Subcutaneous abdominal adipose tissue (tissue), 5 donors: ENCODE measurements at regions not wholly inside any gene's neighbourhood (a gene's known extent, or its start where the extent isn't known, plus 50 kb on each side); places are given as distances from the start of the nearest gene placed in this dataset.

Experiments
- H3K27ac ChIP-seq: one replicate; pipeline ENCODE4 v1.7.0; 2013; ENCODE audit warnings: low read depth, mild to moderate bottlenecking, inconsistent platforms, low read length, moderate library complexity
- H3K27me3 ChIP-seq, 5 donors: one replicate each; pipeline ENCODE4 v1.7.0; 2013; ENCODE audit warnings: low read length in 5 of 5, inconsistent platforms in 1 of 5; ENCODE audit not compliant: control insufficient read depth in 5 of 5, insufficient read depth in 4 of 5
- H3K36me3 ChIP-seq, 5 donors: one replicate each; pipeline ENCODE4 v1.7.0; 2013; ENCODE audit warnings: low read length in 5 of 5; ENCODE audit not compliant: control insufficient read depth in 5 of 5, insufficient read depth in 5 of 5
- H3K4me1 ChIP-seq, 5 donors: one replicate each; pipeline ENCODE4 v1.7.0; 2013; ENCODE audit warnings: low read length in 5 of 5, mild to moderate bottlenecking in 3 of 5, moderate library complexity in 1 of 5; ENCODE audit not compliant: control insufficient read depth in 5 of 5, insufficient read depth in 5 of 5
- H3K4me3 ChIP-seq, 5 donors: one replicate each; pipeline ENCODE4 v1.7.0; 2013; ENCODE audit warnings: low read length in 5 of 5, low read depth in 1 of 5
- H3K9ac ChIP-seq, 5 donors: one replicate each; pipeline ENCODE4 v1.7.0; 2013; ENCODE audit warnings: low read length in 5 of 5, mild to moderate bottlenecking in 4 of 5, moderate library complexity in 3 of 5
- H3K9me3 ChIP-seq, 5 donors: one replicate each; pipeline ENCODE4 v1.7.0; 2013; ENCODE audit warnings: low read length in 5 of 5; ENCODE audit not compliant: control insufficient read depth in 5 of 5
- donor health status: healthy.
- donor health status: healthy.
- donor health status: healthy.
- donor health status: healthy.
- donor health status: healthy.

DNA sequence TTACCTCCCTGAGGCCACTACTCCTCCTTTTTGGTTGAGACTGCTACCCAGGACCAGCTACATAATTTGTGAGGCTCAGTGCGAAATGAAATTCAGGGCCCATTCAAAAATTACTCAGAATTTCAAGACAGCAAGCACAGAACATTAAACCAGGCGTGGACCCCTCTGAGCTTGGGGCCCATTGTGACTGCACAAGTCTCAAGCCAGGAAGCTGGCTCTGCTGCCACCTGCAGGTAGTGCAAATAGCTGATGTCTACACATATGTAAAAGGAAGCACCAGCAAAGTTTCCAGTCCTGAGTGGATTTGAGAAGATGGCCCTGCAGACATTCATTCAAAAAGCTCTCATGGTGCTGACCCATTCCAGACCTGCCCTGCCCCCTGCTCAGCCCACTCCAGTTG, 213.4 kb upstream of the LNX1 start:
- Histone ChIP-seq H3K4me1 (no peaks in the 10 kb centered on the region), H3K9me3 (no peaks in the 10 kb centered on the region), H3K9ac (no peak overlapping the region), H3K27ac (no peak overlapping the region), H3K4me3 (no peak overlapping the region), H3K27me3 (no peaks in the 10 kb centered on the region), H3K36me3 (no peaks in the 10 kb centered on the region)

DNA sequence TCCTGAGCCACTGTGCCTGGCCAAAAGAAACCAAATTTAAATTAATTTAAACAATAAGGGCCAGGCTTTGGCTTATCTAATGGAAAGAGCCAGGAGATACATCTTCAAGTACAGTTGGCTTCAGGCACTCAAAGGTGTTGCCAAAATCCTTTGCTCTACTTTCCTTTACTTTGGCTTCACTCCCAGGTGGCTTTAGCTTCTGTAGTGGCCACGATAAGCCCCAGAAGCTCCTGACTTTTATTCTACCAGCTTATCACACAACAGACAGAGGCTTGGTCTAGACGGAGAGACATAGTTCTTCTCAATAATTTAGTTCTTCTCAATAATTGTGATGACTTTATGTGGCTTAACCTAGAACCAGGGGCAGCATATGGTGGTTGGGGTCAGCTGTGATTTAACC, 211.2 kb upstream of the LNX1 start:
- no peaks in the 10 kb centered on the region for H3K9me3 ChIP-seq
- no peak overlapping the region for H3K27ac ChIP-seq
- H3K27me3 ChIP-seq, result no peaks in the 10 kb centered on the region
- no peaks in the 10 kb centered on the region for H3K4me1 ChIP-seq
- H3K4me3 ChIP-seq, result no peak overlapping the region
- no peak overlapping the region for H3K9ac ChIP-seq
- no peaks in the 10 kb centered on the region for H3K36me3 ChIP-seq

DNA sequence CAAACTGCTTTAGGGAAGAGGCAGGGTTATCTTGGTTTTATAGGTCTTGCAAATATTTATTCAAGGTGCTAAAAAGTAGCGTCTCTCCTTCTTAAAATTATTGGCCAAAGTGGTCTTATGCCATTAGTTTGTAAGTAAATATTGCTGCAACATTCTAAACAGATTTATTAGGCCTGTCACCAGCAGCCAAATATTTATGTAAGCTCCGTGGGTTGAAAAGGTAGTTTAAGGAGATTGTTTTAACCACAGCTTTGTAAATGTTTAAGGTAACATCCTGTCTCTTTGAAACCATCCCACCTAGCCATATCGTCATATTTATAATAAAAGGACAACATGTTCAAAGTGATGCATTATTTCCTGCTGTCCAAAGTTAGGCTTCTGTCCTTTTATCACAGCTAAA, 210.1 kb upstream of the LNX1 start:
- Histone ChIP-seq H3K36me3 (no peaks in the 10 kb centered on the region), H3K4me1 (no peaks in the 10 kb centered on the region), H3K9ac (no peak overlapping the region), H3K27ac (no peak overlapping the region), H3K4me3 (no peak overlapping the region), H3K9me3 (no peaks in the 10 kb centered on the region), H3K27me3 (no peaks in the 10 kb centered on the region)

DNA sequence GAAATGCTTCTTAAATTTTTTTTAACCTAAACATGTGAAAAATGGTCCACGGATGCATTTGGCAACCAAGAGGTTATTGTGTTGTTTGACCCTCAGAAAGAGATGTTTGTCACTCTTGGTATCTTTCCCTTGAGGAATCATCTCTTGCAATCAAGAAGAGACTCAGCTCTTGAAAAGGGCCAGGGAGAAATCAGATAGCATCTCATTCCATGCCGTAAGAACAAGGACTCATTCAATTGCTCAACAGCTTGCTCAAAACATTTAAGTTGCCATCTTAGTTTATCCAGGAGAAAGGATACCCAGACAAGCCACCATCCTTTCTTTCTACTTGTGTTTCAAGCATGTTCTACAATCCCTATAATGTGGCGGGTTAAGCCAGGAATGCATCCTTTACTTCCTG, 209.5 kb upstream of the LNX1 start:
- H3K9me3 ChIP-seq, result no peaks in the 10 kb centered on the region
- H3K4me1 ChIP-seq, result no peaks in the 10 kb centered on the region
- no peak overlapping the region for H3K9ac ChIP-seq
- no peaks in the 10 kb centered on the region for H3K27me3 ChIP-seq
- H3K36me3 ChIP-seq, result no peaks in the 10 kb centered on the region
- no peak overlapping the region for H3K27ac ChIP-seq
- H3K4me3 ChIP-seq, result no peak overlapping the region

DNA sequence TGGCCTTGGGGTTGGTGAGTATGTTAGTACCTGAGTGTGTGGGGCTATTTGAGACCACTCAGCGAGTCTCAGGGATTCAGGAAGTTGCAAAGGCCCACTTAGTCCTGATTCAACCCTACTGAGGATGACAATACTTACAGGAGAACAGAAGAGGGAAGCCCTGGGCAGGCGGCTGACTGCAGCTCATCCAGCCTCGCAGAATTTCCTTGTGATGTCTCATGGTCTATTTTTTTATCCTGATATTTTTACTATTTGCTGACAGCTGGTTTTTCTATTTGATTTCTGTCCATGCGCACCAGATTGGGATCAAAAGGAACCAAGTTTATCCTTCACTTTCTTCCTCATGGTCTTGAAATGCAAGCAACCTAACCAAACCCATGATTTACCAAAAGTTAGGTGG, 201.8 kb upstream of the LNX1 start:
- Histone ChIP-seq H3K27ac (no peak overlapping the region), H3K9me3 (no peaks in the 10 kb centered on the region), H3K4me3 (no peak overlapping the region), H3K4me1 (no peaks in the 10 kb centered on the region), H3K36me3 (no peaks in the 10 kb centered on the region), H3K9ac (no peak overlapping the region), H3K27me3 (no peaks in the 10 kb centered on the region)

DNA sequence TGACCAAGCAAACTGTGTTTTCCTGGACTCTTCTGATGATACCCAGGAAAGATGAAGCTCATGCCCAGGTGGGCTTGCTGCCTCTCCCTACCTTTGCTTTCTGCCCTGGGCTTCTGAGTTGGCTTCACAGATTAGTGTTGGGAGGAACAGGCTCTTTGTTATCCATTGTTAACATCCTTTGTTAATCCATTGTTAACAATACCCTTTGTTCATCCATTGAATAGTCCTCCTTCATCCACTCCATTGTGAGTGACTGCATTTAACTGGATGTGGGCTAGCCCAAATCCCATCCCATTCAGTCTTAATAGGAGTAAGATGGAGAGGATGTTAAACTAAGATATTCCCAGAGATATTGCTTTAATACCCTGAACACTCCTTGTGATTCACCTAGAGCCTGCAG, 199.0 kb upstream of the LNX1 start:
- Histone ChIP-seq H3K9ac (no peak overlapping the region), H3K27me3 (no peaks in the 10 kb centered on the region), H3K36me3 (no peaks in the 10 kb centered on the region), H3K27ac (no peak overlapping the region), H3K4me3 (no peak overlapping the region), H3K9me3 (no peaks in the 10 kb centered on the region), H3K4me1 (no peaks in the 10 kb centered on the region)

DNA sequence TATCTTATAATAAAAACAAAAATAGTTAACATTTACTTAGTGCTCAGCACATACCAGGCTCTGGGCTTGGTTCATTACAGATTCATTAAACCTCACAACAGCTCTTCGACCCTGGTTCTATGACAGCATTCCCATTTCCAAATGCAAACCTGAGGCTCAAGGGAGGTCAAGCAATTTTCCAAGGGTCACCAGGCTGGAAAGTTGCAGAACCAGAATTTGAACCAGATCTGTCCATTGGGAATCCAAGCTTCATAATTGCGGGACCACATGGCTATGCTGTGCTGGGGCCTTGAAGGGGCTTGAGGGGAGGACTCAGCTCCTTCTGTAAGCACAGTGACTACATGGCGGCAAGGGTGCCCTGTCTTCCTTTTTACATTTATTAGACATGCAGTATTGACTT, 197.3 kb upstream of the LNX1 start:
- H3K4me3 ChIP-seq, result no peak overlapping the region
- no peaks in the 10 kb centered on the region for H3K27me3 ChIP-seq
- H3K9ac ChIP-seq, result no peak overlapping the region
- H3K9me3 ChIP-seq, result no peaks in the 10 kb centered on the region
- no peaks in the 10 kb centered on the region for H3K4me1 ChIP-seq
- no peak overlapping the region for H3K27ac ChIP-seq
- H3K36me3 ChIP-seq, result no peaks in the 10 kb centered on the region

DNA sequence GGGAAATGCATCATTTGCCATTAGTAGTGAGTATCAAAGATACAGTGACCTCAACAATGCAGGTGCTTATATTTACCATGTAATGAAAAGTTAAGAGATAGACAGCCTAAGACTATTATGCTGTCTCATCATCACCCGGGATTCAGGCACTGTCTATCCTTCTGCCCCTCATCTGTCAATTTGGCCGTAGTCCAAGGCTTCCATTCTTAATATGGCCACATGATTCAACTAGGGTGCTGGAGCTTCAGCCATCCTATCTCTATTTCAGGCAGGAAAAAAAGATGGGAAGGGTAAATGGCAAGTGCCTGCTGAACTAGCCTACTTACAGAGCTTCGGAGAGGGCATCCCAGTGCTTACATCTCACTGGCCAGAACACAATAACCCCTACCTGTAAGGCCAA, 196.7 kb upstream of the LNX1 start:
- H3K36me3 ChIP-seq, result no peaks in the 10 kb centered on the region
- no peaks in the 10 kb centered on the region for H3K27me3 ChIP-seq
- H3K27ac ChIP-seq, result no peak overlapping the region
- no peaks in the 10 kb centered on the region for H3K4me1 ChIP-seq
- H3K9ac ChIP-seq, result no peak overlapping the region
- no peak overlapping the region for H3K4me3 ChIP-seq
- H3K9me3 ChIP-seq, result no peaks in the 10 kb centered on the region

DNA sequence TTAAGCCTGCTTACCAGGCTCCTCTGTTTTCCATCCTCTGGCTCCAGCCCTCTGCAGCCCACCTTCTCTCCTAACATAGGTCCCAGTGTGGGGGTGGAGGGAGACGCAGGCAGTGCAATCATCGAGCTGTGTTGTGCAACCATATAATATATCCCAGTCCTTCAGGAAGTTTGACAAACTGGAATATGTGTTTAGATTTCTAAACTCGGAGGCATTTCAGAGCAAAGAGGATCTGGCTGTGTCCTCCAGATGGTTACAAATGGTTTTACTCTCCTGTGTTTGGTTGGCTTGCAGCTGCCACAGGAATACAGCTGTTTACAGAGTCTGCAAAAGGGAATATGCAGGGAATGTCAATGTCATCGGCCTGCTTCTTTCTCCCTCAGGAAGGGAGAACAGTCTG, 195.3 kb upstream of the LNX1 start:
- no peaks in the 10 kb centered on the region for H3K27me3 ChIP-seq
- no peak overlapping the region for H3K27ac ChIP-seq
- H3K9me3 ChIP-seq, result no peaks in the 10 kb centered on the region
- no peaks in the 10 kb centered on the region for H3K36me3 ChIP-seq
- no peak overlapping the region for H3K9ac ChIP-seq
- no peaks in the 10 kb centered on the region for H3K4me1 ChIP-seq
- no peak overlapping the region for H3K4me3 ChIP-seq

DNA sequence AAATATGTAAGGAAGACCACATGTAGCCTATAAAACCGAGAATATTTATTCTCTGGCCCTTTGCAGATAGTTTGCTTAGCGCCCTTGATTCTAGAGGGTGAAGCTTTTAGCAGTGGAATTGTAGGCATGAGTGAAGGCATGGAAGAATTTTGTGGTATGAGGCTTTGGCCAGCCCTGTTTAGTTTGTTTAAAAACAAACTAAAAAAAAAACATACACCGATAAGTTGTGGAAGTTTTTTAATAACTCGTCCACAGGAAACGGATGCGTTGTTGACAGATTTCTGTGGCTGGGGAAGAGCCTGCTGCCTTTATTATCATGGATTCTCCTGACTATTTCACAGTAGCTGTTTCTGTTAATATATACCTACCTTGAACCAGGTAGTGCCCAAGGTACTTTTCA, 194.7 kb upstream of the LNX1 start:
- no peak overlapping the region for H3K27ac ChIP-seq
- no peaks in the 10 kb centered on the region for H3K36me3 ChIP-seq
- no peak overlapping the region for H3K9ac ChIP-seq
- no peaks in the 10 kb centered on the region for H3K9me3 ChIP-seq
- H3K27me3 ChIP-seq, result no peaks in the 10 kb centered on the region
- H3K4me3 ChIP-seq, result no peak overlapping the region
- H3K4me1 ChIP-seq, result no peaks in the 10 kb centered on the region

DNA sequence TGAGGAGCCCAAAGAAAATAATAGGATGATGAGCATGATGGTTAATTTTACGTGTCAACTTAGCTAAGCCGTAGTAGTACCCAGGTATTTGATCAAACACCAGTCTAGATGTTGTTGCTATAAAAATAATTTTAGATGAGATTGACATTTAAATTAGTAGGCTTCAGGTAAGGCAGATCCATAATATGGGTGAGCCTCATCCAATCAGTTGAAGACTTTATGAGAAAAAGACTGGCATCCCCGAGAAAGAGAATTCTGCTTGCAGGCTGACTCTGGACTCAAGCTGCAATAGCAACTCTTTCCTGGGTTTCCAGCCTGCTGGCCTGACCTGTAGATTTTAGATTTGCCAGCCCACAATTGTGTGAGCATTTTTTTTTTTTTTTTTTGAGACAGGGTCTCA, 192.8 kb upstream of the LNX1 start:
- Histone ChIP-seq H3K4me3 (no peak overlapping the region), H3K36me3 (no peaks in the 10 kb centered on the region), H3K9me3 (no peaks in the 10 kb centered on the region), H3K27ac (no peak overlapping the region), H3K9ac (no peak overlapping the region), H3K4me1 (no peaks in the 10 kb centered on the region), H3K27me3 (no peaks in the 10 kb centered on the region)
